GM19395 (cell line): ENCODE measurements at regions not wholly inside any gene's neighbourhood (a gene's known extent, or its start where the extent isn't known, plus 50 kb on each side); places are given as distances from the start of the nearest gene placed in this dataset.

ENCODE experiments used
- ATAC-seq: cut with Tn5 transposase; IDR thresholded peaks from one replicate; pipeline ENCODE4 v1.9.1; 2021; ENCODE audit warnings: mild to moderate bottlenecking, moderate library complexity; ENCODE audit not compliant: unreplicated experiment

- ATAC-seq, result no peak
These were observed 92.5 kb downstream of the IRX2 start for GRCh38 chr5:2658881-2659470.

DNA sequence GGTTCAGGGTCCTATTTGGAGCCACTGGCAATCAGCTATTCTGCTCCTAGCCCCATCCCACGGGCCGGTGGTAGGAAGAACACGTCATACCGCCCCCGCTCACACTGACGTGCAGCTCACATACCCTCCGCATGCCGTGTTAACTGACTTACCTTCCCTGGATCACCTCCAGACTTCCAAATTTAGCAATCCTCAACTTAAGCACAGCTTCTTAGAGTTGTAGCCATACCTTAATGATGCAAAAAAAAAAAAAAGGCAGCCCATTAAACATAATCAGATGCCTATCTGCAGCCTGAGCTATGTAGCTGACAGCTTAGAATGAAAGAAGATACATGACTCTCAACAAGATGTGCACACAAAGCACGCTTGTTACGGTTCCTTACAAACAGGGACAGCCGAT is 93.0 kb downstream of the IRX2 start:
- no peak for ATAC-seq

GRCh38 chr5:2657151-2657550 is 94.3 kb downstream of the IRX2 start:
- ATAC-seq, result no peak

DNA sequence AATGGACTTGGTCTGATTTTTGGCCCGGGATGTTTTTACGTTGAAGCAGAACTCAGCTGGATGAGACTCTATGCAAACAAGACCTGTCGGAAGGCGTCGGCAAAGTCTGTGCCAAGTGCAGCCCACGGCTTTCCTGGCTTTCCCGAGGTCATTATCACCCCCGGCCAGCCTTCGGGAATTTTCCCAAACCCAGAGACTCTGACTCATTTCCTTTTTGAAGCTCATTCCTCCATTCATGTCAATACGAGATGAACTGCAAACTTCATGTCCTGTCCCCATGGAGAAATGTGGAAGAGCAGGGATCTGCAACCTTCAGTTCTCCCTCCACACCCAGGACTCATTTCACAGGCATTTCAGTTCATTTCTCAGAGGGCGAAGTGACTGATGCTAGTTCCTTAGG is 95.3 kb downstream of the IRX2 start:
- ATAC-seq, result no peak

DNA sequence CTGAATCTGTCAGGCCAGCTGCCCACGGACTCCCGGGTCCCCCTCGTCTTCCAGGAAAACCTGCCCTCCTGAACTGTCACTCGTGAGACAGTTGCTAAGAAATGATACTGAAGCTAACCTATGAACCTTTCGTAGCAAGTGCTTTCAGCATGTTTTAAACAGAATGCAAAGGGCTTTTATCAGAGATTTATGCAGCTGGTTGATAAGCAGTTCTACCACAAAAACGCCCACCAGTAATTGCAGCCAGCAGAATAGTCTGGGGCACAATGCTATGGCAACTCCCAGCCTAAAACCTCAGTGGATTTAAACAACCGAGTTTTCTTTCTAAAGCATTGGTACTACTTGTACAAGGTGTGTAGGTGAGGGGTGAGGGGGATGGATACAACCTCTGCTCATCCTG is 97.5 kb downstream of the IRX2 start:
- ATAC-seq, result no peak

GRCh38 chr5:2651116-2651515 is 100.4 kb downstream of the IRX2 start:
- no peak for ATAC-seq

DNA sequence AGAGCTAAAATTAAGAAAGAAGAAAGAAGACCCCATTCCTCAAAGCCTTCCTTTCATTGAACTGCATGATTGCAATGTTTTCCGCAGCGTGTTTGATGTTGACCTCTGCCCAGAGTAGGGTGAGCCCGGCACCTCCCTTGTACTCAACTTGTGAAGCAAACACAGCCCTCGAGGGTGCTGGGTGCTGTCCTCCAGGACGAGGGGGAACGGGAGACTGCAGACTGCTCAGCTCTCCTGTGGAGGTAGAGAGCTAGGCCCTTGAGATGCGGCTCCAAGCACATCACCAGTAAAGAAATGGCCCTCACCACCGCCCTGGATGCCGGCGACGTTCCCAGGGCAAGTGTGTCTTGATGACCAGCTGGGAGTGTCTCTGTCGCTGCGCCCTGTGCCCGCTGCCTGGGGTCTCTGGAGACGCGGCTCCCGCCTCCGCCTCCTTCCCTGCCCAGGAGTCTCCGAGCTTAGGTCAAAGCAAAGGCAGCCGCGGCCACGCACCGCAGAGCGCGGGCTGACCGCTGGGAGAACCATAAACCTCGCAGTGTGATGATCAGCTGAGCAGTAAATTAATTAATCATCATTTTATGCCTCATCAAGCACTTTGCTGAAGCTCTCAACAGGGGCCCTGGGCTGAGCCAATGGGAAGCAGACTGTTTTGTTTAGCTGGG is 108.7 kb downstream of the IRX2 start:
- no peak for ATAC-seq

DNA sequence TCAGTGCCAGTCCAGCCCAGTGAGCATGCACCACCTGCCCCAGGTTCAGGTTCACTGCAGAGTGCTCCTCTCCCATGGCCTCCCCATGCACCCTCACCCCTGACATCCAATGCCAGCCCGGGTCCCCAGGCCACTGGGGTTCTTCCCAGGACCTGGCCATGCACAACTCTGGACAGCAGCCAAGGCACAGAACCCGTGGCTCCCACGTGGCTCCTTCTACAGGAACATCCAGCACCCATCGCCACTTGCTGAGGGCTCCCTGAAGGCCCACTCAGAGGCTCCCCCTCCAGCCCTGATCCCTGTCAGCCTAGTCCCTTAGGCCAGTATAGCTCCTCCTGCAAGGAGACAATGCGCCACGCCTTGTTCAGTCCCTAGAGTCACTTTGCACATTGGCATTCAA is 110.8 kb downstream of the IRX2 start:
- no peak for ATAC-seq

- ATAC-seq, result no peak
These were observed 112.1 kb downstream of the IRX2 start for GRCh38 chr5:2639425-2639824.

- ATAC-seq, result no peak
These were observed 116.9 kb downstream of the IRX2 start for GRCh38 chr5:2634399-2635176.

GRCh38 chr5:2633992-2634391 is 117.5 kb downstream of the IRX2 start:
- ATAC-seq, result no peak

DNA sequence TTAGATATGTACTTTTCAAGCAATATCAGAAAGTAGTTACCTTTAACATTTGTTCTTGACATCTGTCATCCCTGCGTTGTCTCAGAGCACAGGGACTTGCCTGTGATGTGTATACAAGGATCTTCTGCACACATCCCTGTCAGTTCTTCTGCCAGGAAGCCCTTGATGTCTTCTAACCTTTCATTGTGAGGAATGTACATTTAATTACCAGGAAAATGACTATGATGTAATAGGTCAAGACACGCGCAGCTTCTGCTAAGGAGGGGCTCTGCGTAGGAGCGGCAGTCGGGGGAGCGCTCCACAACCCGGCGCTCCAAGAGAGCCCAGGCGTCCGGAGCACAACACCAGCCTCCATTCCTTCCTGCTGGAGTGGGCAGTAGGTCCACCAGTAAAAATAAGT is 119.7 kb downstream of the IRX2 start:
- ATAC-seq, result no peak

DNA sequence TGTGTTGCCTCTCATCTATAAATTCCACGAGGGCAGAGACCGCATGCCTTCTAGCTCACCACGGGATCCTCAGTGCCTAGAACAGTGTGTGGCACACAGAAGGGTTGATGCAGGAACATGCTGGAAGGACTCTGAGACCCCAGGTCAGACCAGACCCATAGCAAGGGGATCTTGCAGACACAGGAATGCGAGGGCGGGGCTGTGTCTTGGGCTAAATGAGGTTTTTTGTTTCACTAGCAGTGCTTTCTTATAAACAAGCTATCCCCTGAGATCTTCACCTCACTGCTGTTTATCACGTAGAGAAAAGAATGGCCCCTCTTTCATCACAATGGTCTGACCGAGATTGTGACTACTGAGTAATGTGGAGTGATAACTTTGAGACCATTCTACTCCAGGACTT is 122.4 kb downstream of the IRX2 start:
- no peak for ATAC-seq

GRCh38 chr5:2627867-2628266 is 123.6 kb downstream of the IRX2 start:
- no peak for ATAC-seq

DNA sequence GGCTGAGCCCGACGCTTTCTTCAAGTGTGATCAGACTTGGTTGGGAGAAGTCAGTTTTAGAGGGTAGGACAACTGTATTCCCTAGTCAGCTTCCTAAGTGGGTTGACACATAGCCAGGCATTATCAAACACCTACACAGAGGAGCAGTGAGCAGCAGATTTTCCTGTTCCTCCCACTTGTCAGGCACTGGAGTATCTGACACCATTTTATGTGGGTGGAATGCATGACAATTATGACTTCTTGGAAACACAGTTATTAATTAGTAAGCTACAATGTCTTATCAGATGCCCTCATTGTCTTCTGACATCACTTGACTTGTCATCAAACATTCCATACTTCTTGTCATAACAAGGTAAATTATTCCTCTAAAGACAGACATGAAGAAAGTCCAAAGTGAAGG is 124.9 kb downstream of the IRX2 start:
- no peak for ATAC-seq

DNA sequence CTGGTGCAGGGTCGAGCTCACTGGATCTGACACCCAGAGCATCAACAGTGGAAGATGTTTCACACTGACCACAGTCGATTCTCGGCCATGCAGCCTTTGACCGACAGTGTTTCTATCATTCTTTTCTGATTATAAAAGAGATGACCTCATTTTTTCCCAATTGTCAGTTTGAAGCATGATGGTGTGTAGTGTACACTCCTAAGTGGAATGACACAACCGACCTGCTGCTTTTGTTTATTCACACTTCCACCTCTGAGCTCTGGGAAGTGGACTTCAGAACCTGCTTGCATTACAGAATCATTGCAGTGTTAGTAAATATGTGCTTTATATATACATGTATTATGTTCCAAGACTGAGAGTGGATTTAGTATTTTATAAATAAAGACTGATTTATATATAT is 128.6 kb downstream of the IRX2 start:
- ATAC-seq, result no peak

DNA sequence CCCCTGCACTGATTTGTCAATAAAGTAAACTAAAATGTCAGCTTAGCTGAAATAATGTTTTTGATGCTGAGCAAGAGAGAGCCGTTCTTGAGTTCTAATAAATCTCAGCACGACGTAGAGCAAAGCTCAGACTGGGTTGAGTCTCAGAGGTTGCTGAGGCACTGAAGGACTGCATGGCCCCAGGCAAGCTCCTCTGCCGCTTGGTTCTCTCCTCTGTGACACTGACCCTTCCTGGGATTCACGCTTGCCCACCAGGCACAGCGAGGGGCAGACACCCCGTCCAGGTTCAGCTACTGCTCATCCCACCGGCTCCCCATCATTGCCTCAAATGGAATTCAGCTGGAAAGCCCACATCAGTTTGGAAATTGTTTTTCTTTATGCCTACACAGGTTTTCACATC is 129.8 kb downstream of the IRX2 start:
- no peak for ATAC-seq

DNA sequence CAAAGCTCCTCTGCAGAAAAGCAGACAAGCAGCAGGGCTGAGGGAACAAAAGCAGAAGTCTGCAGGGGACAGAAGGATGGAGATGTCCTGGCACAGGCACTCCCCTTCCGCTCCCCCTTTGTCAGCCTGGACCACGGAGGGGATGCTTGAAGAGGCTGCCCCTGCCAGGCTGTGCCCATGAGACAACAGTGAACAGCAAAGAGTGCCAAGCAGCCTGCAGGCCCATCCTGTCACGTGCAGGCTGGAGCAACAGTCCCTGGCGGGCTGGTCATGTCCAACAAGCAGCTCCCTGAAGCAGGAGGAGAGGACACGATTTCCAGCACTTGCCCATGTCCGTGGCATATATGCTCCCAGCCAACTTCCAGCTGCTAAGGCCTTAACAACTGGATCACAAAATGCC is 132.3 kb downstream of the IRX2 start:
- no peak for ATAC-seq

DNA sequence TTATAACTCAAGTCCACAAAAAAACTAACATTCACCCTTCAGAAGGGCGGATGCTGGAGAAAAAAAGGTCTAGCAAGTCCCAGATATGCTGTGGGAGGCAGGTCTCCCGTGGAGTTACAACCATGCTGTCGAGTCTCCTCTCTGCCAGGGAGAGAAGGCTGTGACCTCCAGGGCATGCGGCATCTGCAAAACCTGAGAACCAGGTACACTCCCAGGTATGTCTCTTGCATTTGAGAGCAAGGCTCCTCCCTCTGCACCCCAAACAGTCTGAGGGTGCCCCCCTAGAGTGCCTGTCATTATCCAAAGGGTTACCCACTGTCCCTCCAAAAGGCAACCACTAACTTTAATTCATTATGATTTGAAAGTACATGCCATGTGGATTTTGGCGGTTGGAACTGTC is 134.0 kb downstream of the IRX2 start:
- ATAC-seq, result no peak

DNA sequence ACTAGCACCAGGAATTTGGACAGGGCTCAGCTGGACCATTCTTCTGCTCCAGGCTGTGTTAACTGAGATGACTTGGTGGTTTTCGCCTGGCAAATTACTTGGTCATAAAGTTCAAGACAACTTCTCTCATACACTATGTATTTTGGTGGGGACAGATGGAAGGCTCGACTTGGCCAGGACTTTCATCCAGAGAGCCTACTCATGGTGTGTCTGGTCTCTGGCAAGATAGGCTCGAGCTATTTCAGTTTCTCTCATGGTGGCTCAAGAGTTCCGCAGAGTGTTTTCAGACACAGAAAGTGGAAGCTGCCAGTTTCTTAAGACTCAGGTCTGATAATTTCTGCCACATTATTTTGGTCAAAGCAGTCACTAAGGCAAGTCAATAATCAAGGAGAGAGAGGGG is 135.6 kb downstream of the IRX2 start:
- ATAC-seq, result no peak

GRCh38 chr5:2614571-2614970 is 136.9 kb downstream of the IRX2 start:
- no peak for ATAC-seq

DNA sequence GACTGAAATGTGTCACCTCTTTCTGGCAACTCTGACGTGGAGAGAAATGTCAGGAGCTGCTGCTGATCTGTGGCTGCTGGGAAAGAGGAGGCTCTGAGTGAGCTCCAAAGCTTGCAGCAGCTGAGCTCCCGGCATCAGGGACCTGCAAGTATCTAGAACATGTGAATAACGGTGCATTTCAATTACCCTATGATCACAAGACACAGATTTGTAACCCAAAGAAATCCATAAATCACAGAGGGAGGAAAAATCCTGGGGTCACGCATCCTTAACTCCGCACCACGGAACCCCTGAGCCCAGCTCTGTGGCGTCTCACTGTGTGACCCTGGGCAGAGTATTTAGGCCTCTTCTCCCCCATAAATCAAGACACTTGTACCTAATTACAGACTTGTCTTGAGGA is 139.8 kb downstream of the IRX2 start:
- ATAC-seq, result no peak
